IMR-90 (cell line): ENCODE measurements at regions not wholly inside any gene's neighbourhood (a gene's known extent, or its start where the extent isn't known, plus 50 kb on each side); places are given as distances from the start of the nearest gene placed in this dataset.

ENCODE experiments used
- CEBPB ChIP-seq: IDR thresholded peaks from 2 replicates; pipeline ENCODE4 v1.6.1; 2012; ENCODE audit warnings: low read depth, low read length, improper control_type of control experiment
- CHD1 ChIP-seq: IDR thresholded peaks from 2 replicates; pipeline ENCODE4 v1.6.1; 2012; ENCODE audit warnings: low read depth, low read length, improper control_type of control experiment
- MXI1 ChIP-seq: IDR thresholded peaks from 2 replicates; pipeline ENCODE4 v1.6.1; 2012; ENCODE audit warnings: low read depth, mild to moderate bottlenecking, low read length, moderate library complexity, borderline replicate concordance
- POLR2A ChIP-seq: IDR thresholded peaks from 2 replicates; pipeline ENCODE4 v1.6.1; 2012; ENCODE audit warnings: mild to moderate bottlenecking, low read depth, low read length
- RFX5 ChIP-seq: IDR thresholded peaks from 2 replicates; pipeline ENCODE4 v1.8.0; 2012; ENCODE audit warnings: low read depth, mild to moderate bottlenecking, low read length, moderate library complexity
- TF ChIP-seq, protein P1 (sequence below): conservative IDR thresholded peaks from 2 replicates; pipeline ENCODE4 v1.5.1; 2012; ENCODE audit warnings: mild to moderate bottlenecking, low read depth, low read length, improper control_type of control experiment

DNA sequence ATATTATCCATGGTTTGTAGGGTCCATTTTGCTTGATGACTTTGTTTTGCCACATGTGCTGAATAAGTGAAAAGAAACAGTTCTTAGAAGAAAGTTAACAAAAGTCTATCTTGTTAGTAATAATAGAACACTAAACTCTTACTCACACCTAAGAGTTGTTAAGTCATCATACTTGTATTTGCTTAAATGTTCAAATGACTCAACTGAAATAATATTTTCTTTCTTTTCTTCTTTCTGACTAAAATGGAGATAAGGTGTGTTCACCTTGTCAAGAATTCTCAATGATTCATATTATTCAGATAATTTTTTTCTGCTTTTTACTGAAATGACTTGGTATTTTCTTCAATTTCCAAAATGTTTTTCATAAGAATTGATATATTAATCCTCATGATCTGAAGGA, 327.2 kb downstream of the HTR1B start:
- TF ChIP-seq POLR2A = no peak
- TF ChIP-seq, protein P1, sequence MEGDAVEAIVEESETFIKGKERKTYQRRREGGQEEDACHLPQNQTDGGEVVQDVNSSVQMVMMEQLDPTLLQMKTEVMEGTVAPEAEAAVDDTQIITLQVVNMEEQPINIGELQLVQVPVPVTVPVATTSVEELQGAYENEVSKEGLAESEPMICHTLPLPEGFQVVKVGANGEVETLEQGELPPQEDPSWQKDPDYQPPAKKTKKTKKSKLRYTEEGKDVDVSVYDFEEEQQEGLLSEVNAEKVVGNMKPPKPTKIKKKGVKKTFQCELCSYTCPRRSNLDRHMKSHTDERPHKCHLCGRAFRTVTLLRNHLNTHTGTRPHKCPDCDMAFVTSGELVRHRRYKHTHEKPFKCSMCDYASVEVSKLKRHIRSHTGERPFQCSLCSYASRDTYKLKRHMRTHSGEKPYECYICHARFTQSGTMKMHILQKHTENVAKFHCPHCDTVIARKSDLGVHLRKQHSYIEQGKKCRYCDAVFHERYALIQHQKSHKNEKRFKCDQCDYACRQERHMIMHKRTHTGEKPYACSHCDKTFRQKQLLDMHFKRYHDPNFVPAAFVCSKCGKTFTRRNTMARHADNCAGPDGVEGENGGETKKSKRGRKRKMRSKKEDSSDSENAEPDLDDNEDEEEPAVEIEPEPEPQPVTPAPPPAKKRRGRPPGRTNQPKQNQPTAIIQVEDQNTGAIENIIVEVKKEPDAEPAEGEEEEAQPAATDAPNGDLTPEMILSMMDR = no peak
- TF ChIP-seq RFX5 = no peak
- no peak for TF ChIP-seq CEBPB
- no peak for TF ChIP-seq CHD1
- TF ChIP-seq MXI1 = no peak
